ENCODE measurements at regions not wholly inside any gene's neighbourhood (a gene's known extent, or its start where the extent isn't known, plus 50 kb on each side); places are given as distances from the start of the nearest gene placed in this dataset.

DNA sequence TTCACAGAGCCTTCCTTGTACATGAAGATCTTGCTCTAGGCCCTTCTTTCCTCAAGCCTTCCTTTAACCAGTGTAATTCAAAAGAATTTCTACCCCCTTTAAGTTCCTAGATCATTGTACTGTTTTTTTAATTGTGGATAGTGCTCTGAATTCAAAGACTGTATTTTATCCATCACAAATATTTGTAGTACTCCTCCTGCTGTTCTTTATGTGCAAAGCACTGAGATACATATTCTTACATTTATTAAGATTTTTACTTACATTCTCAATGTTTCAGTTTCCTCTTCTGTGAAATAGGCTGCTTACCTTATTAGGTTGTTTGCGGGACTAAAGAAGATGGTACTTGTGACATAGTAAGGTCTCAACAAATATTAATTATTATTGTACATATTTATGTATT lies 168.8 kb upstream of the PDE4B start:
- no peaks in the 10 kb centered on the region for H3K36me3 ChIP-seq
- H3K27ac ChIP-seq = no peak overlapping the region
- intact Hi-C loops (cut with DNase I) = no loop called here
- no peak overlapping the region for H3K4me3 ChIP-seq
- TF ChIP-seq EP300 (IDR thresholded peaks at IDR 0.05) (no peak), POLR2A (IDR thresholded peaks at IDR 0.05) (no peak), POLR2AphosphoS5 (IDR thresholded peaks at IDR 0.05) (no peak)
- TF ChIP-seq, protein P1, sequence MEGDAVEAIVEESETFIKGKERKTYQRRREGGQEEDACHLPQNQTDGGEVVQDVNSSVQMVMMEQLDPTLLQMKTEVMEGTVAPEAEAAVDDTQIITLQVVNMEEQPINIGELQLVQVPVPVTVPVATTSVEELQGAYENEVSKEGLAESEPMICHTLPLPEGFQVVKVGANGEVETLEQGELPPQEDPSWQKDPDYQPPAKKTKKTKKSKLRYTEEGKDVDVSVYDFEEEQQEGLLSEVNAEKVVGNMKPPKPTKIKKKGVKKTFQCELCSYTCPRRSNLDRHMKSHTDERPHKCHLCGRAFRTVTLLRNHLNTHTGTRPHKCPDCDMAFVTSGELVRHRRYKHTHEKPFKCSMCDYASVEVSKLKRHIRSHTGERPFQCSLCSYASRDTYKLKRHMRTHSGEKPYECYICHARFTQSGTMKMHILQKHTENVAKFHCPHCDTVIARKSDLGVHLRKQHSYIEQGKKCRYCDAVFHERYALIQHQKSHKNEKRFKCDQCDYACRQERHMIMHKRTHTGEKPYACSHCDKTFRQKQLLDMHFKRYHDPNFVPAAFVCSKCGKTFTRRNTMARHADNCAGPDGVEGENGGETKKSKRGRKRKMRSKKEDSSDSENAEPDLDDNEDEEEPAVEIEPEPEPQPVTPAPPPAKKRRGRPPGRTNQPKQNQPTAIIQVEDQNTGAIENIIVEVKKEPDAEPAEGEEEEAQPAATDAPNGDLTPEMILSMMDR (IDR thresholded peaks at IDR 0.05) = no peak
- H3K9me3 ChIP-seq = no peaks in the 10 kb centered on the region
- DNase-seq = no peak
- no peaks in the 10 kb centered on the region for H3K27me3 ChIP-seq
- no peaks in the 10 kb centered on the region for H3K4me1 ChIP-seq
- 98 to 100% methylated on average over 1 of the region's 1 CpG for WGBS, 2 donors

DNA sequence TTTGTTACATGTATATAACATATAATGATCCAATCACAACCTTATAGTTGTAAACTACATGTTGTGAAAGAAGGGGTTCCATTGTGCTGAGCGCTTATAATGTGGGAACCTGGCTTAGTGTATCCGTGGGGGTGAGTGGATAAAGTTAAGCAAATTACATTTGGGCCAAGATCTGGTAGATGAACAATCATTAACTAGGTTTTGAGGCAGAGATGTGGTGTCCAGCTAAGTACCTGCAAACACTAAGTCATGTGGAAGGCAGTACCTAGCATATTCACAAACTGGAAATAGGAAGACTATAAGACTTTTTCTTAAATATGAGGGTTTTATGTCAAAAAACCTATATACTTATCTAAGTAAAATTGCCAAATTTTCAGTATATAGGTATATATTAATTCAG lies 167.2 kb upstream of the PDE4B start:
- 26 to 72% methylated on average over 2 of the region's 2 CpGs for WGBS, 2 donors
- no peaks in the 10 kb centered on the region for H3K36me3 ChIP-seq
- TF ChIP-seq EP300 (IDR thresholded peaks at IDR 0.05) (no peak), POLR2A (IDR thresholded peaks at IDR 0.05) (no peak), POLR2AphosphoS5 (IDR thresholded peaks at IDR 0.05) (no peak)
- TF ChIP-seq, protein P1 (IDR thresholded peaks at IDR 0.05) = no peak
- no peaks in the 10 kb centered on the region for H3K4me1 ChIP-seq
- no peaks in the 10 kb centered on the region for H3K27me3 ChIP-seq
- no peaks in the 10 kb centered on the region for H3K9me3 ChIP-seq
- intact Hi-C loops (cut with DNase I) = no loop called here
- DNase-seq = no peak
- no peak overlapping the region for H3K4me3 ChIP-seq
- H3K27ac ChIP-seq = no peak overlapping the region

DNA sequence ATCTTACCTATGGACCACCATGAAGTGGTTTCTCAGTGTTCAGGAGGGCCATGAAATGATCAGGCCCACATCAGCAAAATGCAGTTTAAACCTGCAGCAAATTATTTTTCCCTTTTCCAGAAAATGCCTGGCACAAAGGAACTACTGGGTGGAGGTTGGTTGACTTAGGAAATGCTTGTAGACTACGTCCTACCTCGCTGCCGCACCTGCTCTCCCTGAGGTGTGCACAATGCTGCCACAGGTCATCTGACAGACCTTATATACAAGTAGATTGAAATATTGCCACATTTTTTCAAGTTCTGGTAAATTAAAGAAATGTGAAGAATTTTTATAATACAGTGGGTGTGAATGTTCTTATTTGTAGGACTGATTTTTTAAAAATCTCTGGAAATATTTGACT lies 166.7 kb upstream of the PDE4B start:
- 18 to 71% methylated on average over 3 of the region's 3 CpGs for WGBS, 2 donors
- Histone ChIP-seq H3K27ac (no peak overlapping the region), H3K27me3 (no peaks in the 10 kb centered on the region), H3K4me1 (no peaks in the 10 kb centered on the region), H3K36me3 (no peaks in the 10 kb centered on the region), H3K9me3 (no peaks in the 10 kb centered on the region), H3K4me3 (no peak overlapping the region)
- intact Hi-C loops (cut with DNase I) = no loop called here
- no peak for TF ChIP-seq POLR2AphosphoS5 (IDR thresholded peaks at IDR 0.05)
- TF ChIP-seq POLR2A (IDR thresholded peaks at IDR 0.05) = no peak
- TF ChIP-seq, protein P1 (IDR thresholded peaks at IDR 0.05) = no peak
- TF ChIP-seq EP300 (IDR thresholded peaks at IDR 0.05) = no peak
- DNase-seq = no peak

DNA sequence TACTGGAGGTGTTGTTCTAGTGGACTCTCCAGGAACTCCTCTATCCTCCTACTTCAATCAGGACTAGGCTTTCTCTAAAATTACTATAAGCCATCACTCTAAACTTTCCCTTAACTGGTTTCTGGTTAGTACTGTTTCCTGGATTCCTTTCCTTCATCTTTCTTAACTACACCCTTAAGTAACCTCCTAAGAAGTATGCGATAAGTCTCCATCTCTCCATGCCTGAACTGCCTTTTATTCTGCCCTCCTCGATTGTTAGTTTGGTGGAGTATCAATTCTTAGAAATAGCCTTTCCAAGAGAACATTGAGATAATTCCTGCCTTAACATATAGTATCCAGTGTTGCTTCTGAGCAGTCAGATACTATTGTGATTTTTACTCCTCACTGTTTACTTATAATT lies 162.9 kb upstream of the PDE4B start:
- intact Hi-C loops (cut with DNase I) = no loop called here
- no peak for DNase-seq
- Histone ChIP-seq H3K9me3 (no peaks in the 10 kb centered on the region), H3K27ac (no peak overlapping the region), H3K36me3 (no peaks in the 10 kb centered on the region), H3K27me3 (no peaks in the 10 kb centered on the region), H3K4me3 (no peak overlapping the region), H3K4me1 (no peaks in the 10 kb centered on the region)
- 69 to 87% methylated on average over 2 of the region's 2 CpGs for WGBS, 2 donors
- no peak for TF ChIP-seq EP300 (IDR thresholded peaks at IDR 0.05)

DNA sequence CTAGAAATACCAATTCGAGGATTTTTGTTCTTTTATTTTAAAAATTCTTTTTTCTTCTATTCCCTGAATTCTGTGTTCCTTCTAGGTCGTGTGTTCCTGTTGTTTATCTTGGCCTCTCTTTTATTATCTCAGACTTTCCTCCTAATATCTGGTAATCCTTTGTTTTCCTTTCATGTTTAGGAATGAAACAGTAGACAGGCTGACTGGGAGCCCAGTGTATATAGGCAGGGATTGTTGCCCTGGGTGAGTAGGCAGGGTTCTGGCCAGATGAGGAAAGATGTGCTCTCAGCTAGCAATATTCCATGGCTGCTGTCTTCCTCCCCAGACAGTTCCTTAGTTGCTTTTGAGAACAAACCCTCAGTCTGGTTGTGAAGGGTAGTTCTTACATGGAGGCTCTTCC lies 161.8 kb upstream of the PDE4B start:
- Histone ChIP-seq H3K27ac (no peak overlapping the region), H3K9me3 (no peaks in the 10 kb centered on the region), H3K4me3 (no peak overlapping the region), H3K4me1 (no peaks in the 10 kb centered on the region), H3K27me3 (no peaks in the 10 kb centered on the region), H3K36me3 (no peaks in the 10 kb centered on the region)
- intact Hi-C loops (cut with DNase I) = no loop called here
- WGBS, 2 donors = 32 to 53% methylated on average over 2 of the region's 2 CpGs
- TF ChIP-seq, protein P1 (IDR thresholded peaks at IDR 0.05) = no peak
- TF ChIP-seq POLR2AphosphoS5 (IDR thresholded peaks at IDR 0.05) (no peak), POLR2A (IDR thresholded peaks at IDR 0.05) (no peak), EP300 (IDR thresholded peaks at IDR 0.05) (no peak)
- no peak for DNase-seq

All from sigmoid colon (tissue), 6 donors.